ENCODE measurements at regions not wholly inside any gene's neighbourhood (a gene's known extent, or its start where the extent isn't known, plus 50 kb on each side); places are given as distances from the start of the nearest gene placed in this dataset.

GRCh38 chr7:42714356-42714755, 197.5 kb downstream of the C7orf25 start (continued):
- TF ChIP-seq FOSL1 (IDR thresholded peaks at IDR 0.05; ENCODE audit: insufficient read depth, low read depth, low read length) (no peak), CHD1 (IDR thresholded peaks at IDR 0.05; ENCODE audit: low read depth, low read length) (no peak), POLR2AphosphoS5 (IDR thresholded peaks at IDR 0.05; ENCODE audit: low read depth, low read length) (no peak), TAF7 (optimal IDR thresholded peaks at IDR 0.05; ENCODE audit: borderline replicate concordance, low read depth, low read length) (no peak), SUZ12 (IDR thresholded peaks at IDR 0.05; ENCODE audit: low read length) (no peak)

Measured in H1 (cell line).